Osteocyte (in vitro differentiated cells): ENCODE measurements at regions not wholly inside any gene's neighbourhood (a gene's known extent, or its start where the extent isn't known, plus 50 kb on each side); places are given as distances from the start of the nearest gene placed in this dataset.
A peak's percentile ranks its signal among the peaks of the same experiment; 100 is the strongest.

Source experiments
- DNase-seq: peaks from one replicate; pipeline ENCODE4 v3.0.0; 2021; ENCODE audit warnings: mixed read lengths; ENCODE audit not compliant: unreplicated experiment; ENCODE audit errors: extremely low spot score
- H3K27ac Mint-ChIP-seq: one replicate; pipeline ENCODE4 v1.8.0; 2021; ENCODE audit warnings: mild to moderate bottlenecking, mixed read lengths; ENCODE audit not compliant: unreplicated experiment
- H3K27me3 Mint-ChIP-seq: one replicate; pipeline ENCODE4 v1.8.0; 2021; ENCODE audit warnings: mixed read lengths; ENCODE audit not compliant: unreplicated experiment
- H3K36me3 Mint-ChIP-seq: one replicate; pipeline ENCODE4 v1.8.0; 2021; ENCODE audit warnings: mixed read lengths; ENCODE audit not compliant: unreplicated experiment
- H3K4me1 Mint-ChIP-seq: one replicate; pipeline ENCODE4 v1.8.0; 2021; ENCODE audit warnings: mixed read lengths; ENCODE audit not compliant: unreplicated experiment
- H3K4me3 Mint-ChIP-seq: one replicate; pipeline ENCODE4 v1.8.0; 2021; ENCODE audit warnings: mild to moderate bottlenecking, moderate library complexity, mixed read lengths; ENCODE audit not compliant: unreplicated experiment
- H3K9me3 Mint-ChIP-seq: one replicate; pipeline ENCODE4 v1.8.0; 2021; ENCODE audit warnings: mixed read lengths; ENCODE audit not compliant: unreplicated experiment
- CTCF ChIP-seq: fragments of 200-600 bp; sonication (generic); IDR thresholded peaks from 2 replicates; pipeline ENCODE4 v1.5.0; 2021; ENCODE audit warnings: antibody characterized with exemption, mild to moderate bottlenecking, moderate library complexity

GRCh38 chr2:223227338-223227737 lies 175.3 kb downstream of the KCNE4 start:
- no peak for TF ChIP-seq CTCF
- peaks cover 4% of the 10 kb centered on the region for H3K9me3 Mint-ChIP-seq
- no peak overlapping the region for H3K27ac Mint-ChIP-seq
- H3K4me1 Mint-ChIP-seq, result peaks cover 32% of the 10 kb centered on the region
- no peaks in the 10 kb centered on the region for H3K36me3 Mint-ChIP-seq
- no peak overlapping the region for H3K4me3 Mint-ChIP-seq
- DNase-seq, result no peak
- H3K27me3 Mint-ChIP-seq, result no peaks in the 10 kb centered on the region

GRCh38 chr2:223228871-223229270 lies 176.9 kb downstream of the KCNE4 start:
- H3K27me3 Mint-ChIP-seq, result no peaks in the 10 kb centered on the region
- H3K36me3 Mint-ChIP-seq, result no peaks in the 10 kb centered on the region
- H3K4me3 Mint-ChIP-seq, result no peak overlapping the region
- no peak for DNase-seq
- no peak for TF ChIP-seq CTCF
- H3K9me3 Mint-ChIP-seq, result peaks cover 4% of the 10 kb centered on the region
- H3K4me1 Mint-ChIP-seq, result peaks cover 38% of the 10 kb centered on the region
- no peak overlapping the region for H3K27ac Mint-ChIP-seq

GRCh38 chr2:223230352-223230751 lies 178.4 kb downstream of the KCNE4 start:
- Mint-ChIP-seq H3K36me3 (no peaks in the 10 kb centered on the region), H3K27ac (peak overlapping the region; percentile 37), H3K4me1 (peaks cover 38% of the 10 kb centered on the region), H3K4me3 (no peak overlapping the region), H3K9me3 (peaks cover 4% of the 10 kb centered on the region), H3K27me3 (no peaks in the 10 kb centered on the region)
- no peak for TF ChIP-seq CTCF
- DNase-seq, result no peak

- H3K9me3 Mint-ChIP-seq, result peaks cover 4% of the 10 kb centered on the region
- DNase-seq, result no peak
- no peak overlapping the region for H3K27ac Mint-ChIP-seq
- no peak for TF ChIP-seq CTCF
- H3K4me1 Mint-ChIP-seq, result peaks cover 41% of the 10 kb centered on the region
- no peaks in the 10 kb centered on the region for H3K27me3 Mint-ChIP-seq
- no peaks in the 10 kb centered on the region for H3K36me3 Mint-ChIP-seq
- H3K4me3 Mint-ChIP-seq, result no peak overlapping the region
Measured at GRCh38 chr2:223232285-223232684, 180.3 kb downstream of the KCNE4 start.

- TF ChIP-seq CTCF, result no peak
- Mint-ChIP-seq H3K4me1 (peaks cover 37% of the 10 kb centered on the region), H3K9me3 (no peaks in the 10 kb centered on the region), H3K36me3 (no peaks in the 10 kb centered on the region), H3K4me3 (no peak overlapping the region), H3K27ac (peak overlapping the region; percentile 5), H3K27me3 (no peaks in the 10 kb centered on the region)
- no peak for DNase-seq
Measured at GRCh38 chr2:223232896-223233295, 180.9 kb downstream of the KCNE4 start.
